Urinary bladder (tissue), 3 donors: ENCODE measurements at regions not wholly inside any gene's neighbourhood (a gene's known extent, or its start where the extent isn't known, plus 50 kb on each side); places are given as distances from the start of the nearest gene placed in this dataset.
"Not testable (repeated sequence)": the region's sequence is repeated elsewhere in the genome, so short reads cannot be mapped to it uniquely, and the experiment has no call there.

Source experiments
- DNase-seq: peaks from one replicate; pipeline ENCODE4 v3.0.0-alpha.2; 2015; ENCODE audit errors: extremely low spot score
- H3K27ac ChIP-seq: one replicate; pipeline ENCODE4 v1.5.1; 2013; ENCODE audit warnings: low read depth, mild to moderate bottlenecking, moderate library complexity
- H3K36me3 ChIP-seq: one replicate; pipeline ENCODE4 v1.6.1; 2013; ENCODE audit warnings: mild to moderate bottlenecking, moderate library complexity; ENCODE audit not compliant: insufficient read depth
- H3K4me1 ChIP-seq: one replicate; pipeline ENCODE4 v1.6.1; 2013; ENCODE audit warnings: mild to moderate bottlenecking, moderate library complexity; ENCODE audit not compliant: insufficient read depth
- H3K4me3 ChIP-seq: one replicate; pipeline ENCODE4 v1.5.1; 2013; ENCODE audit warnings: low read depth, low read length
- WGBS: extraction: QIAGEN DNeasy Blood & Tissue Kit; methylation state at CpG from one replicate; pipeline ENCODE4 v1.1.7; 2013; 5-methylcytosine and 5-hydroxymethylcytosine counted together
- donor health status: healthy with polysubstance abuse.
- donor health status: healthy.

- Histone ChIP-seq H3K4me1 (no peaks in the 10 kb centered on the region), H3K27ac (no peak overlapping the region), H3K4me3 (no peak overlapping the region), H3K36me3 (no peaks in the 10 kb centered on the region)
- WGBS = 77% methylated on average over 9 of the region's 9 CpGs
- no peak for DNase-seq
Observed at GRCh38 chr2:239830121-239831000, 194.8 kb downstream of the NDUFA10 start.

GRCh38 chr2:239829326-239829725 is 195.8 kb downstream of the NDUFA10 start:
- WGBS = 77% methylated on average over 15 of the region's 15 CpGs
- DNase-seq = no peak
- Histone ChIP-seq H3K36me3 (no peaks in the 10 kb centered on the region), H3K4me1 (no peaks in the 10 kb centered on the region), H3K4me3 (no peak overlapping the region), H3K27ac (no peak overlapping the region)

GRCh38 chr2:239828973-239829275 is 196.2 kb downstream of the NDUFA10 start:
- H3K36me3 ChIP-seq, H3K4me3 ChIP-seq, DNase-seq, H3K27ac ChIP-seq, H3K4me1 ChIP-seq: not testable (repeated sequence)
- 89% methylated on average over 12 of the region's 12 CpGs for WGBS

- no peak overlapping the region for H3K4me3 ChIP-seq
- DNase-seq = no peak
- no peaks in the 10 kb centered on the region for H3K36me3 ChIP-seq
- 79% methylated on average over 20 of the region's 20 CpGs for WGBS
- no peaks in the 10 kb centered on the region for H3K4me1 ChIP-seq
- no peak overlapping the region for H3K27ac ChIP-seq
Observed at GRCh38 chr2:239828192-239828972, 196.8 kb downstream of the NDUFA10 start.

- DNase-seq = no peak
- 95% methylated on average over 11 of the region's 11 CpGs for WGBS
- no peaks in the 10 kb centered on the region for H3K36me3 ChIP-seq
- H3K27ac ChIP-seq = no peak overlapping the region
- H3K4me1 ChIP-seq = no peaks in the 10 kb centered on the region
- H3K4me3 ChIP-seq = no peak overlapping the region
Observed at GRCh38 chr2:239827523-239827890, 197.6 kb downstream of the NDUFA10 start.

GRCh38 chr2:239826786-239827522 is 198.2 kb downstream of the NDUFA10 start:
- no peaks in the 10 kb centered on the region for H3K4me1 ChIP-seq
- H3K36me3 ChIP-seq = no peaks in the 10 kb centered on the region
- H3K27ac ChIP-seq = no peak overlapping the region
- 81% methylated on average over 21 of the region's 21 CpGs for WGBS
- no peak overlapping the region for H3K4me3 ChIP-seq
- DNase-seq = no peak

- DNase-seq = no peak
Observed at GRCh38 chr2:239826376-239826775, 198.8 kb downstream of the NDUFA10 start.

GRCh38 chr2:239825705-239825979 is 199.5 kb downstream of the NDUFA10 start:
- no peaks in the 10 kb centered on the region for H3K36me3 ChIP-seq
- 89% methylated on average over 5 of the region's 5 CpGs for WGBS
- no peak overlapping the region for H3K4me3 ChIP-seq
- no peak for DNase-seq
- H3K27ac ChIP-seq = no peak overlapping the region
- H3K4me1 ChIP-seq = no peaks in the 10 kb centered on the region

More at GRCh38 chr2:239826376-239826775, 198.8 kb downstream of the NDUFA10 start:
- WGBS = 98% methylated on average over 13 of the region's 13 CpGs
- H3K27ac ChIP-seq = no peak overlapping the region
- no peak overlapping the region for H3K4me3 ChIP-seq
- H3K4me1 ChIP-seq = no peaks in the 10 kb centered on the region
- H3K36me3 ChIP-seq = no peaks in the 10 kb centered on the region

- no peaks in the 10 kb centered on the region for H3K36me3 ChIP-seq
- WGBS = 91% methylated on average over 17 of the region's 17 CpGs
- H3K4me3 ChIP-seq = no peak overlapping the region
- H3K27ac ChIP-seq = no peak overlapping the region
- no peaks in the 10 kb centered on the region for H3K4me1 ChIP-seq
- no peak for DNase-seq
Observed at GRCh38 chr2:239824866-239825704, 200.1 kb downstream of the NDUFA10 start.

GRCh38 chr2:239824046-239824694 is 201.0 kb downstream of the NDUFA10 start:
- H3K36me3 ChIP-seq = no peaks in the 10 kb centered on the region
- peak; percentile 35 for DNase-seq
- H3K4me1 ChIP-seq = no peaks in the 10 kb centered on the region
- no peak overlapping the region for H3K27ac ChIP-seq
- WGBS = 59% methylated on average over 11 of the region's 11 CpGs
- H3K4me3 ChIP-seq = no peak overlapping the region

GRCh38 chr2:239822146-239822831 is 202.9 kb downstream of the NDUFA10 start:
- Histone ChIP-seq H3K27ac (no peak overlapping the region), H3K4me3 (no peak overlapping the region), H3K36me3 (no peaks in the 10 kb centered on the region), H3K4me1 (no peaks in the 10 kb centered on the region)
- DNase-seq = no peak
- 89% methylated on average over 16 of the region's 16 CpGs for WGBS

GRCh38 chr2:239821694-239822075 is 203.5 kb downstream of the NDUFA10 start:
- DNase-seq = no peak
- Histone ChIP-seq H3K4me1 (no peaks in the 10 kb centered on the region), H3K27ac (no peak overlapping the region), H3K4me3 (no peak overlapping the region), H3K36me3 (no peaks in the 10 kb centered on the region)
- WGBS = 94% methylated on average over 4 of the region's 4 CpGs
